ENCODE measurements at regions not wholly inside any gene's neighbourhood (a gene's known extent, or its start where the extent isn't known, plus 50 kb on each side); places are given as distances from the start of the nearest gene placed in this dataset.

GRCh38 chr17:70819183-70819582 is 649.9 kb downstream of the KCNJ2 start:
- no peaks in the 10 kb centered on the region for H3K27me3 ChIP-seq (ENCODE audit: control insufficient read depth, insufficient read depth, low read length)
- H3K4ac ChIP-seq (ENCODE audit: low read depth, low read length) = no peak overlapping the region
- BruUV-seq (replicated peaks) = no TSS peak
- no peak overlapping the region for H3K4me3 ChIP-seq (ENCODE audit: insufficient read depth, low read depth, low read length)
- no peaks in the 10 kb centered on the region for H3K9me3 ChIP-seq (ENCODE audit: control insufficient read depth, insufficient read depth, low read length)
- no peak overlapping the region for H2BK20ac ChIP-seq (ENCODE audit: low read depth, low read length)
- H2BK5ac ChIP-seq (ENCODE audit: low read depth, low read length, poor library complexity, severe bottlenecking) = no peak overlapping the region
- ChIA-PET POLR2A (ENCODE audit: unreplicated experiment) (no interaction called here), CTCF (no interaction called here)
- H3K56ac ChIP-seq (ENCODE audit: extremely low read depth, insufficient read depth, low read length) = no peak overlapping the region
- no peak overlapping the region for H2AK9ac ChIP-seq (replicated peaks; ENCODE audit: low read depth, low read length, poor library complexity)
- H2AK5ac ChIP-seq (ENCODE audit: low read depth, low read length) = no peak overlapping the region; the same call in 1 of the 2 replicates
- H3K14ac ChIP-seq (replicated peaks; ENCODE audit: low read depth, low read length) = no peak overlapping the region
- no peaks in the 10 kb centered on the region for H4K20me1 ChIP-seq (ENCODE audit: insufficient read depth, low read length)
- H3K9ac ChIP-seq (ENCODE audit: low read depth, low read length) = no peak overlapping the region
- dilution Hi-C loops (cut with HindIII; ENCODE audit: low sequenced_read_pairs, unreplicated experiment) = no loop called here
- ATAC-seq (ENCODE audit: low read depth) = no peak
- intact Hi-C loops (cut with micrococcal nuclease) = no loop called here
- no peaks in the 10 kb centered on the region for H3K4me1 ChIP-seq (ENCODE audit: control insufficient read depth, insufficient read depth, low read length)
- H3K23ac ChIP-seq (ENCODE audit: low read depth, low read length) = no peak overlapping the region
- no peak overlapping the region for H3K27ac ChIP-seq (ENCODE audit: insufficient read depth, low read length)
- H3K4me2 ChIP-seq (ENCODE audit: low read depth, low read length) = no peak overlapping the region
- H2BK15ac ChIP-seq (ENCODE audit: low read depth, low read length) = no peak overlapping the region
- H4K5ac ChIP-seq (ENCODE audit: low read depth, low read length) = no peak overlapping the region
- H3K18ac ChIP-seq (ENCODE audit: low read depth, low read length) = no peak overlapping the region
- no peak for DNase-seq
- no CpG with 5 or more reads among the region's 2 CpGs for WGBS, 2 experiments (ENCODE audit: extremely low coverage in 2 of 2, insufficient read length in 1 of 2)
- TF ChIP-seq, protein P1, sequence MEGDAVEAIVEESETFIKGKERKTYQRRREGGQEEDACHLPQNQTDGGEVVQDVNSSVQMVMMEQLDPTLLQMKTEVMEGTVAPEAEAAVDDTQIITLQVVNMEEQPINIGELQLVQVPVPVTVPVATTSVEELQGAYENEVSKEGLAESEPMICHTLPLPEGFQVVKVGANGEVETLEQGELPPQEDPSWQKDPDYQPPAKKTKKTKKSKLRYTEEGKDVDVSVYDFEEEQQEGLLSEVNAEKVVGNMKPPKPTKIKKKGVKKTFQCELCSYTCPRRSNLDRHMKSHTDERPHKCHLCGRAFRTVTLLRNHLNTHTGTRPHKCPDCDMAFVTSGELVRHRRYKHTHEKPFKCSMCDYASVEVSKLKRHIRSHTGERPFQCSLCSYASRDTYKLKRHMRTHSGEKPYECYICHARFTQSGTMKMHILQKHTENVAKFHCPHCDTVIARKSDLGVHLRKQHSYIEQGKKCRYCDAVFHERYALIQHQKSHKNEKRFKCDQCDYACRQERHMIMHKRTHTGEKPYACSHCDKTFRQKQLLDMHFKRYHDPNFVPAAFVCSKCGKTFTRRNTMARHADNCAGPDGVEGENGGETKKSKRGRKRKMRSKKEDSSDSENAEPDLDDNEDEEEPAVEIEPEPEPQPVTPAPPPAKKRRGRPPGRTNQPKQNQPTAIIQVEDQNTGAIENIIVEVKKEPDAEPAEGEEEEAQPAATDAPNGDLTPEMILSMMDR (conservative IDR thresholded peaks at IDR 0.05; ENCODE audit: low read depth, low read length) = no peak
- TF ChIP-seq CEBPB (IDR thresholded peaks at IDR 0.05; ENCODE audit: low read depth, low read length) (no peak), POLR2A (IDR thresholded peaks at IDR 0.05; ENCODE audit: low read depth, low read length) (no peak), FOS (IDR thresholded peaks at IDR 0.05; ENCODE audit: low read depth, low read length) (no peak), BHLHE40 (IDR thresholded peaks at IDR 0.05; ENCODE audit: low read depth, low read length) (no peak), RAD21 (IDR thresholded peaks at IDR 0.05; ENCODE audit: low read length) (no peak)
- TF ChIP-seq, protein P2, sequence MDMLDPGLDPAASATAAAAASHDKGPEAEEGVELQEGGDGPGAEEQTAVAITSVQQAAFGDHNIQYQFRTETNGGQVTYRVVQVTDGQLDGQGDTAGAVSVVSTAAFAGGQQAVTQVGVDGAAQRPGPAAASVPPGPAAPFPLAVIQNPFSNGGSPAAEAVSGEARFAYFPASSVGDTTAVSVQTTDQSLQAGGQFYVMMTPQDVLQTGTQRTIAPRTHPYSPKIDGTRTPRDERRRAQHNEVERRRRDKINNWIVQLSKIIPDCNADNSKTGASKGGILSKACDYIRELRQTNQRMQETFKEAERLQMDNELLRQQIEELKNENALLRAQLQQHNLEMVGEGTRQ (IDR thresholded peaks at IDR 0.05; ENCODE audit: low read depth, low read length) = no peak
- no peaks in the 10 kb centered on the region for H3K36me3 ChIP-seq (ENCODE audit: control insufficient read depth, insufficient read depth, low read length)
- H2AFZ ChIP-seq (replicated peaks; ENCODE audit: low read length, poor library complexity) = no peak overlapping the region
- H4K8ac ChIP-seq (ENCODE audit: low read depth in 2 of 2, low read length in 2 of 2) = no peak overlapping the region
- in situ Hi-C loops (cut with MboI; ENCODE audit: low sequenced_read_pairs) = no loop called here
- H2BK120ac ChIP-seq (ENCODE audit: low read depth, low read length) = no peak overlapping the region
- no peaks in the 10 kb centered on the region for H3K9me1 ChIP-seq (ENCODE audit: insufficient read depth, low read length)
- no peaks in the 10 kb centered on the region for H3K79me1 ChIP-seq (ENCODE audit: low read depth in 1 of 2, low read length in 2 of 2)
- H4K91ac ChIP-seq (ENCODE audit: insufficient read depth, low read depth, low read length) = no peak overlapping the region

Measured in IMR-90 (cell line).